ENCODE measurements at regions not wholly inside any gene's neighbourhood (a gene's known extent, or its start where the extent isn't known, plus 50 kb on each side); places are given as distances from the start of the nearest gene placed in this dataset.

DNA sequence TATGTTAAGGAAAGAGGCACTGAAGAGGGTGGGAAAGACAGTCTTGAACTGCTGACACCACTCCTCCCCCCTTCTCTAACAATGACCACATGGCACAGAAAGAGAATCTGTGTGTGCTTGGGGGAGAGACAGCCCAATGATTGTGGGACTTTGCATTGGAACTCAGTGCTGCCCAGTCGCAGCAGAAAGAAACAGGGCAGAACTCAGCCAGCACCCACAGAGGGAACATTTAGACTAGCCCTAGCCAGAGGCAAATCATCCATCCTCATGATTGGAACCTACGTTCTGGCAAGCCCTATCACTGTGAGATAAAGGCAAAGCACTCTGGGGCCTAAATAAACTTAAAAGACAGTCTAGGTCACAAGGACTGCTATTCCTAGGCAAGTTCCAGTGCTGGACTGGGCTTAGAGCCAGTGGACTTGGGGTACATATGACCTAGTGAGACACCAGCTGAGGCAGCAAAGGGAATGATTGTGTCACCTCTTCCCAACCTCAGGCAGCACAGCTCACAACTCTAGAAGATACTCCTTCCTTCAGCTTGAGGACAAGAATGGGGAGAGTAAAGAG is 132.8 kb upstream of the S100G start:
- TF ChIP-seq POLR2AphosphoS5 (IDR thresholded peaks at IDR 0.05) (no peak), POLR2A (IDR thresholded peaks at IDR 0.05) (no peak)
- TF ChIP-seq, protein P1, sequence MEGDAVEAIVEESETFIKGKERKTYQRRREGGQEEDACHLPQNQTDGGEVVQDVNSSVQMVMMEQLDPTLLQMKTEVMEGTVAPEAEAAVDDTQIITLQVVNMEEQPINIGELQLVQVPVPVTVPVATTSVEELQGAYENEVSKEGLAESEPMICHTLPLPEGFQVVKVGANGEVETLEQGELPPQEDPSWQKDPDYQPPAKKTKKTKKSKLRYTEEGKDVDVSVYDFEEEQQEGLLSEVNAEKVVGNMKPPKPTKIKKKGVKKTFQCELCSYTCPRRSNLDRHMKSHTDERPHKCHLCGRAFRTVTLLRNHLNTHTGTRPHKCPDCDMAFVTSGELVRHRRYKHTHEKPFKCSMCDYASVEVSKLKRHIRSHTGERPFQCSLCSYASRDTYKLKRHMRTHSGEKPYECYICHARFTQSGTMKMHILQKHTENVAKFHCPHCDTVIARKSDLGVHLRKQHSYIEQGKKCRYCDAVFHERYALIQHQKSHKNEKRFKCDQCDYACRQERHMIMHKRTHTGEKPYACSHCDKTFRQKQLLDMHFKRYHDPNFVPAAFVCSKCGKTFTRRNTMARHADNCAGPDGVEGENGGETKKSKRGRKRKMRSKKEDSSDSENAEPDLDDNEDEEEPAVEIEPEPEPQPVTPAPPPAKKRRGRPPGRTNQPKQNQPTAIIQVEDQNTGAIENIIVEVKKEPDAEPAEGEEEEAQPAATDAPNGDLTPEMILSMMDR (IDR thresholded peaks at IDR 0.05 in 8 of 11, conservative IDR thresholded peaks at IDR 0.05 in 3 of 11), result no peak
